Vagina (tissue), 2 donors: ENCODE measurements at regions not wholly inside any gene's neighbourhood (a gene's known extent, or its start where the extent isn't known, plus 50 kb on each side); places are given as distances from the start of the nearest gene placed in this dataset.
"Not testable (repeated sequence)": the region's sequence is repeated elsewhere in the genome, so short reads cannot be mapped to it uniquely, and the experiment has no call there.

Experiments
- DNase-seq, 2 donors: peaks; one replicate each; pipeline ENCODE4 v3.0.0-alpha.2; 2017; ENCODE audit errors: extremely low spot score in 2 of 2
- H3K27ac ChIP-seq: fragments of 200-600 bp; sonication (generic); one replicate; pipeline ENCODE4 v1.5.1; 2019
- H3K27me3 ChIP-seq: fragments of 200-600 bp; sonication (generic); one replicate; pipeline ENCODE4 v1.5.1; 2019
- H3K36me3 ChIP-seq, 2 donors: fragments of 200-600 bp; sonication (generic); one replicate each; pipeline ENCODE4 v1.5.1; 2017 to 2019
- H3K4me1 ChIP-seq: fragments of 200-600 bp; sonication (generic); one replicate; pipeline ENCODE4 v1.5.1; 2019
- H3K4me3 ChIP-seq, 2 donors: fragments of 200-600 bp; sonication (generic); 1 replicate in 1 of 2; 2 replicates in 1 of 2; pipeline ENCODE4 v1.5.1; 2016 to 2019
- H3K9me3 ChIP-seq: fragments of 200-600 bp; sonication (generic); one replicate; pipeline ENCODE4 v1.5.1; 2019
- CTCF ChIP-seq, 3 experiments: fragments of 450-650 bp in 2 of 3; fragments of 200-600 bp in 1 of 3; sonication (generic) in 1 of 3; IDR thresholded peaks; one replicate each; pipeline ENCODE4 v1.5.1; 2017 to 2019; ENCODE audit warnings: antibody characterized with exemption in 3 of 3, mild to moderate bottlenecking in 2 of 3, moderate library complexity in 2 of 3
- POLR2A ChIP-seq, 2 donors: fragments of 450-650 bp; IDR thresholded peaks; one replicate each; pipeline ENCODE4 v1.6.1; 2017; ENCODE audit warnings: antibody characterized with exemption in 2 of 2, mild to moderate bottlenecking in 2 of 2, moderate library complexity in 2 of 2
- POLR2AphosphoS5 ChIP-seq, 2 donors: sonication (generic); formaldehyde crosslinking; IDR thresholded peaks; one replicate each; pipeline ENCODE4 v1.9.0; 2017; ENCODE audit warnings: antibody characterized with exemption in 2 of 2, mild to moderate bottlenecking in 2 of 2, low read depth in 1 of 2; ENCODE audit not compliant: insufficient read depth in 1 of 2
- intact Hi-C: fragments of 100-400 bp; cut with DNase I; formaldehyde crosslinking; loops from one replicate; pipeline ENCODE4 v1.15.1; 2023

- H3K27me3 ChIP-seq = no peaks in the 10 kb centered on the region
- H3K9me3 ChIP-seq = no peaks in the 10 kb centered on the region
- TF ChIP-seq CTCF (IDR thresholded peaks at IDR 0.05) (no peak), POLR2AphosphoS5 (IDR thresholded peaks at IDR 0.05; ENCODE audit: insufficient read depth in 1 of 2, low read depth in 1 of 2) (no peak)
- no peaks in the 10 kb centered on the region for H3K4me1 ChIP-seq
- no peaks in the 10 kb centered on the region for H3K36me3 ChIP-seq
- no peak overlapping the region for H3K27ac ChIP-seq
- intact Hi-C loops = no loop called here
- DNase-seq = no peak
- no peak overlapping the region for H3K4me3 ChIP-seq
These were observed 831.9 kb downstream of the GBE1 start for GRCh38 chr3:80929576-80929975.

- H3K27me3 ChIP-seq = no peaks in the 10 kb centered on the region
- no peak overlapping the region for H3K4me3 ChIP-seq
- intact Hi-C loops = no loop called here
- DNase-seq = no peak
- no peak overlapping the region for H3K27ac ChIP-seq
- no peaks in the 10 kb centered on the region for H3K36me3 ChIP-seq
- TF ChIP-seq POLR2A (IDR thresholded peaks at IDR 0.05) = no peak
- no peak for TF ChIP-seq POLR2AphosphoS5 (IDR thresholded peaks at IDR 0.05; ENCODE audit: insufficient read depth in 1 of 2, low read depth in 1 of 2)
- no peaks in the 10 kb centered on the region for H3K9me3 ChIP-seq
- H3K4me1 ChIP-seq = no peaks in the 10 kb centered on the region
These were observed 846.6 kb downstream of the GBE1 start for GRCh38 chr3:80914854-80915253.

- Histone ChIP-seq H3K9me3 (no peaks in the 10 kb centered on the region), H3K36me3 (no peaks in the 10 kb centered on the region), H3K4me1 (no peaks in the 10 kb centered on the region), H3K4me3 (no peak overlapping the region), H3K27ac (no peak overlapping the region), H3K27me3 (no peaks in the 10 kb centered on the region)
- TF ChIP-seq CTCF (IDR thresholded peaks at IDR 0.05) (no peak), POLR2A (IDR thresholded peaks at IDR 0.05) (no peak), POLR2AphosphoS5 (IDR thresholded peaks at IDR 0.05; ENCODE audit: insufficient read depth in 1 of 2, low read depth in 1 of 2) (no peak)
- DNase-seq = no peak
- intact Hi-C loops = no loop called here
These were observed 863.2 kb downstream of the GBE1 start for GRCh38 chr3:80898211-80898610.

- H3K9me3 ChIP-seq, intact Hi-C loops, H3K36me3 ChIP-seq, DNase-seq, H3K4me3 ChIP-seq, H3K4me1 ChIP-seq, H3K27me3 ChIP-seq, H3K27ac ChIP-seq: not testable (repeated sequence)
These were observed 864.4 kb downstream of the GBE1 start for GRCh38 chr3:80897005-80897404.

- H3K27me3 ChIP-seq = no peaks in the 10 kb centered on the region
- H3K9me3 ChIP-seq = no peaks in the 10 kb centered on the region
- H3K4me1 ChIP-seq = no peaks in the 10 kb centered on the region
- intact Hi-C loops = no loop called here
- TF ChIP-seq CTCF (IDR thresholded peaks at IDR 0.05) (no peak), POLR2AphosphoS5 (IDR thresholded peaks at IDR 0.05; ENCODE audit: insufficient read depth in 1 of 2, low read depth in 1 of 2) (no peak), POLR2A (IDR thresholded peaks at IDR 0.05) (no peak)
- no peak overlapping the region for H3K27ac ChIP-seq
- DNase-seq = no peak
- H3K36me3 ChIP-seq = no peaks in the 10 kb centered on the region
- no peak overlapping the region for H3K4me3 ChIP-seq
These were observed 870.9 kb downstream of the GBE1 start for GRCh38 chr3:80890571-80890970.

- TF ChIP-seq POLR2AphosphoS5 (IDR thresholded peaks at IDR 0.05; ENCODE audit: insufficient read depth in 1 of 2, low read depth in 1 of 2) (no peak), CTCF (IDR thresholded peaks at IDR 0.05) (no peak), POLR2A (IDR thresholded peaks at IDR 0.05) (no peak)
- H3K9me3 ChIP-seq = no peaks in the 10 kb centered on the region
- no peak for DNase-seq
These were observed 871.9 kb downstream of the GBE1 start for GRCh38 chr3:80889535-80889934.

More at GRCh38 chr3:80889535-80889934, 871.9 kb downstream of the GBE1 start:
- intact Hi-C loops = no loop called here
- no peaks in the 10 kb centered on the region for H3K4me1 ChIP-seq
- no peak overlapping the region for H3K27ac ChIP-seq
- no peaks in the 10 kb centered on the region for H3K36me3 ChIP-seq
- no peaks in the 10 kb centered on the region for H3K27me3 ChIP-seq
- no peak overlapping the region for H3K4me3 ChIP-seq
